Ishikawa (cell line): ENCODE measurements at regions not wholly inside any gene's neighbourhood (a gene's known extent, or its start where the extent isn't known, plus 50 kb on each side); places are given as distances from the start of the nearest gene placed in this dataset.

Experiments
- RAD21 ChIP-seq: IDR thresholded peaks from 2 replicates; pipeline ENCODE4 v1.6.1; 2012; ENCODE audit warnings: low read depth
- TAF1 ChIP-seq: IDR thresholded peaks from 2 replicates; pipeline ENCODE4 v1.6.1; 2012; ENCODE audit warnings: low read depth, mild to moderate bottlenecking
- TCF12 ChIP-seq: IDR thresholded peaks from 2 replicates; pipeline ENCODE4 v1.6.1; 2012; ENCODE audit warnings: low read depth
- TEAD4 ChIP-seq: IDR thresholded peaks from 2 replicates; pipeline ENCODE4 v1.6.1; 2012
- YY1 ChIP-seq: IDR thresholded peaks from 2 replicates; pipeline ENCODE4 v1.6.1; 2012; ENCODE audit warnings: low read depth
- TF ChIP-seq, protein P1 (sequence below): IDR thresholded peaks from 2 replicates; pipeline ENCODE4 v1.6.1; 2012; ENCODE audit warnings: low read depth, mild to moderate bottlenecking
- TF ChIP-seq, protein P2 (sequence below): IDR thresholded peaks from 2 replicates; pipeline ENCODE4 v1.6.1; 2012

DNA sequence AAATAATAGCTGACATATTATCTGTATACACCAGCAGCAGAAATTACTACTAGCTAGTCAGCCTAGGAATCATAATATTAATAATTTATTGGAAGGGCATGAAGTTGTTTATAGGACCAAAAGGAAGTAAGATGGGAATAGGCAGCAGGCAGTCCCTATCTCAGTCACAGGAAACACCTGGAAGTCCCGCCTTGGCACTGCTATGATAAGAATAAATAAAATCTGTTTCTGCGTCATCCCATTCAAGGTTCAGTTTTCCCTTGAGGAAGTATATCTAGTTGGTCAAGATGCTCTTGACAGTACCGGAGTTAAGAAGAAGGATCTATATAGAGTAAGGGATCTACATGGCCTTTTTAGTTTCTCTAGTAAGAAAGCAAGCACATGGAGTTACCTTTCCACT is 830.8 kb downstream of the DIAPH3 start:
- TF ChIP-seq, protein P1, sequence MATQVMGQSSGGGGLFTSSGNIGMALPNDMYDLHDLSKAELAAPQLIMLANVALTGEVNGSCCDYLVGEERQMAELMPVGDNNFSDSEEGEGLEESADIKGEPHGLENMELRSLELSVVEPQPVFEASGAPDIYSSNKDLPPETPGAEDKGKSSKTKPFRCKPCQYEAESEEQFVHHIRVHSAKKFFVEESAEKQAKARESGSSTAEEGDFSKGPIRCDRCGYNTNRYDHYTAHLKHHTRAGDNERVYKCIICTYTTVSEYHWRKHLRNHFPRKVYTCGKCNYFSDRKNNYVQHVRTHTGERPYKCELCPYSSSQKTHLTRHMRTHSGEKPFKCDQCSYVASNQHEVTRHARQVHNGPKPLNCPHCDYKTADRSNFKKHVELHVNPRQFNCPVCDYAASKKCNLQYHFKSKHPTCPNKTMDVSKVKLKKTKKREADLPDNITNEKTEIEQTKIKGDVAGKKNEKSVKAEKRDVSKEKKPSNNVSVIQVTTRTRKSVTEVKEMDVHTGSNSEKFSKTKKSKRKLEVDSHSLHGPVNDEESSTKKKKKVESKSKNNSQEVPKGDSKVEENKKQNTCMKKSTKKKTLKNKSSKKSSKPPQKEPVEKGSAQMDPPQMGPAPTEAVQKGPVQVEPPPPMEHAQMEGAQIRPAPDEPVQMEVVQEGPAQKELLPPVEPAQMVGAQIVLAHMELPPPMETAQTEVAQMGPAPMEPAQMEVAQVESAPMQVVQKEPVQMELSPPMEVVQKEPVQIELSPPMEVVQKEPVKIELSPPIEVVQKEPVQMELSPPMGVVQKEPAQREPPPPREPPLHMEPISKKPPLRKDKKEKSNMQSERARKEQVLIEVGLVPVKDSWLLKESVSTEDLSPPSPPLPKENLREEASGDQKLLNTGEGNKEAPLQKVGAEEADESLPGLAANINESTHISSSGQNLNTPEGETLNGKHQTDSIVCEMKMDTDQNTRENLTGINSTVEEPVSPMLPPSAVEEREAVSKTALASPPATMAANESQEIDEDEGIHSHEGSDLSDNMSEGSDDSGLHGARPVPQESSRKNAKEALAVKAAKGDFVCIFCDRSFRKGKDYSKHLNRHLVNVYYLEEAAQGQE = no peak
- TF ChIP-seq TCF12 (no peak), YY1 (no peak), RAD21 (no peak), TEAD4 (no peak), TAF1 (no peak)
- TF ChIP-seq, protein P2, sequence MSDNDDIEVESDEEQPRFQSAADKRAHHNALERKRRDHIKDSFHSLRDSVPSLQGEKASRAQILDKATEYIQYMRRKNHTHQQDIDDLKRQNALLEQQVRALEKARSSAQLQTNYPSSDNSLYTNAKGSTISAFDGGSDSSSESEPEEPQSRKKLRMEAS = no peak
